ENCODE measurements at regions not wholly inside any gene's neighbourhood (a gene's known extent, or its start where the extent isn't known, plus 50 kb on each side); places are given as distances from the start of the nearest gene placed in this dataset.

GRCh38 chr12:125280482-125281377 is 215.5 kb downstream of the AACS start:
- DNase-seq (ENCODE audit: low read depth), result no peak
- no peak for TF ChIP-seq CTCF (conservative IDR thresholded peaks at IDR 0.05; ENCODE audit: low read depth, low read length)
- no peak overlapping the region for H3K4me3 ChIP-seq (ENCODE audit: low read depth, low read length)

DNA sequence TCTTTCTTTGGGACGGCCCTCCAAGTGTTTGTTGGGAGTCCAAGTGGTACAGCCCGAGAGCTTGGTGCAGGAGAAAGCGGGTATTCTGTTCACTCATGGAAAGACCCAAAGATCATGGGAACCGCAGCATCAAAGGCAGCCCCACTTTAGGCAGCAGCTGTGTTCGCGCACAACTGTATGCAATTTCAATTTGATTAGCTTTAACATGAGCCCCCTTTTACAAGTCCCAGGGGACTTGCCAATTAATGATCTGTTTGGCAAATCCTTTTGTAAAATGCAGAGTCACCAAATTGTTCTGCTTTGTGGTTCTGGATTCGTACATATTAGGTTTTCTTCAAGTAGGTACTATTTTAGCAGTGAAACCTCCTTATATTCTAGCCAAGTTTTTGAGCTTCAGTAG is 217.7 kb downstream of the AACS start:
- DNase-seq (ENCODE audit: low read depth), result no peak
- no peak for TF ChIP-seq CTCF (conservative IDR thresholded peaks at IDR 0.05; ENCODE audit: low read depth, low read length)
- no peak overlapping the region for H3K4me3 ChIP-seq (ENCODE audit: low read depth, low read length)

- no peak for DNase-seq (ENCODE audit: low read depth)
- TF ChIP-seq CTCF (conservative IDR thresholded peaks at IDR 0.05; ENCODE audit: low read depth, low read length), result no peak
- no peak overlapping the region for H3K4me3 ChIP-seq (ENCODE audit: low read depth, low read length)
Observed at GRCh38 chr12:125283521-125283920, 218.3 kb downstream of the AACS start.

DNA sequence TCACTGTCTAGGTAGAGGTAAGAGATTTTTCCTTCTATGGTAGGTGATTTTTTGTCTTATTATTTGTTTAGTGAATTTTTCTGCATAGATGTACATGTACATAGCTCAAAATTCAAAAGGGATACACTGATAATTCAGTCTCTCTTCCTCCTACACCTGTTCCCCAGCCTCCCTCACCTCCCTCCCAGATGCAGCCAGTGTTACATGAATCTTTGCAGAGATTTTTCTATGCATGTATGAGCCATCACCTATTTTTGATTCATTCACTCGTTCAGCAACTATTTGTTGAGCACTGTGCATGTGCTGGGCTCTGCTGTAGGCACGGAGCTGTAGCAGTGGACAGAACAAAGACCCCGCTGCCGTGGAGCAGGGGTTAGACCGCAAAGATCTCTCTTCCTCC is 218.9 kb downstream of the AACS start:
- TF ChIP-seq CTCF (conservative IDR thresholded peaks at IDR 0.05; ENCODE audit: low read depth, low read length), result no peak

DNA sequence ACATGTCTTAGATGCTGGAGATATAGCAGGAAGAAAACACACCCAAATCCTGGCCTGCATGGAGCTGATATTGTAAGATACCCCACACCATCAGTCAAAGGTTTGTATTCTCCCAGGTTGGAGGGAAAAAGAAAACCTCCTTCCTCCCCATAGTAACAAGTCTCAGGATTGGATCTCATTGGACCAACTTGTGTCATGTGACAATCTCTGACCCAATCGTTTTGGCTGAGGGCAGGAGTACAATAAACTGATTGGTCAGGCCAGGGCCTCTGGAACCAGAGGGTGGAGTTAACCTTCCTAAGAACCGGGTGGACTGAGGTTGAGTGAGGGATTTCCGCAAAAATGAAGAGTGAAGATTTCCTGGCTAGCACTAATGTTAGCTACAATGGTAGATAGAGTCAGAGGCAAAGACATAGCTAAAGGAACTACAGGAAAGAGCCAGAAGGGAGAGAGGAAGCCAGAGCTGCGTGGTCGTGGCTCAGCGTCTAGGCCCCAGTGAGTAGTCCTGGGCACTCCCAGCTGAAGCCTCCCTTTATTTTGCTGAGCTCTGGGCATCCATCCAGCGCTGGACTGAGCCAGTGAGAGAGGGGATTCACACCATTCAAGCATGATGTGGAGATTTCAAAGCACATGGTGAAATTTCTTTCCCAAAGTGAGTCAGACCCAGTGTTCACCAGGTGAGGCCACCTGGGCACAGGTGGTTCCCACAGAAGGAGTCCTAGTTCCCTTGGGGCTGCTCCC is 219.9 kb downstream of the AACS start:
- DNase-seq (ENCODE audit: low read depth), result no peak
- H3K4me3 ChIP-seq (ENCODE audit: low read depth, low read length), result no peak overlapping the region
- no peak for TF ChIP-seq CTCF (conservative IDR thresholded peaks at IDR 0.05; ENCODE audit: low read depth, low read length)

More for the DNA sequence above, 218.9 kb downstream of the AACS start:
- no peak for DNase-seq (ENCODE audit: low read depth)
- H3K4me3 ChIP-seq (ENCODE audit: low read depth, low read length), result no peak overlapping the region

- H3K4me3 ChIP-seq (ENCODE audit: low read depth, low read length), result no peak overlapping the region
Observed at GRCh38 chr12:125286005-125286727, 220.9 kb downstream of the AACS start.

More at GRCh38 chr12:125286005-125286727, 220.9 kb downstream of the AACS start:
- no peak for DNase-seq (ENCODE audit: low read depth)
- TF ChIP-seq CTCF (conservative IDR thresholded peaks at IDR 0.05; ENCODE audit: low read depth, low read length), result no peak
